ENCODE measurements at regions not wholly inside any gene's neighbourhood (a gene's known extent, or its start where the extent isn't known, plus 50 kb on each side); places are given as distances from the start of the nearest gene placed in this dataset.

DNA sequence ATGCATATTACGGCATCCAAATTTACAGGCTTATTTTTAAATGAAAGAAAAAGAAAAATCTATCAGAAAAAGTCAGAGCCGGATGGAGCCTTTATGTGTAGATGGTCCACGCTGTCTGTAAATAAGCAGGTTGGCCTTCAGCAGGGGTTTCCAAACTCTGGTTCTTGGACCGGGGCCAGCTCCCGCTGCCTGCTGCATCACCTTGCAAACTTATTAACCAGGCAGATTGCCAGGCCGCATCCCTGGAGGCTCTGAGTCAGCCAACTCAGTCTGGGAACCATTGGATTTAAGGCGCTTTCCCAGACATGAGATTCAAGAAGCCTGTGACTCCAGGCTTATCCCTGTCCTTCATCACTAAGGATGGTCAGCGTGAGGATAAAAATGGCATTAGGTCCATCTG lies 212.4 kb downstream of the OPA1 start:
- TF ChIP-seq, protein P1, sequence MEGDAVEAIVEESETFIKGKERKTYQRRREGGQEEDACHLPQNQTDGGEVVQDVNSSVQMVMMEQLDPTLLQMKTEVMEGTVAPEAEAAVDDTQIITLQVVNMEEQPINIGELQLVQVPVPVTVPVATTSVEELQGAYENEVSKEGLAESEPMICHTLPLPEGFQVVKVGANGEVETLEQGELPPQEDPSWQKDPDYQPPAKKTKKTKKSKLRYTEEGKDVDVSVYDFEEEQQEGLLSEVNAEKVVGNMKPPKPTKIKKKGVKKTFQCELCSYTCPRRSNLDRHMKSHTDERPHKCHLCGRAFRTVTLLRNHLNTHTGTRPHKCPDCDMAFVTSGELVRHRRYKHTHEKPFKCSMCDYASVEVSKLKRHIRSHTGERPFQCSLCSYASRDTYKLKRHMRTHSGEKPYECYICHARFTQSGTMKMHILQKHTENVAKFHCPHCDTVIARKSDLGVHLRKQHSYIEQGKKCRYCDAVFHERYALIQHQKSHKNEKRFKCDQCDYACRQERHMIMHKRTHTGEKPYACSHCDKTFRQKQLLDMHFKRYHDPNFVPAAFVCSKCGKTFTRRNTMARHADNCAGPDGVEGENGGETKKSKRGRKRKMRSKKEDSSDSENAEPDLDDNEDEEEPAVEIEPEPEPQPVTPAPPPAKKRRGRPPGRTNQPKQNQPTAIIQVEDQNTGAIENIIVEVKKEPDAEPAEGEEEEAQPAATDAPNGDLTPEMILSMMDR (IDR thresholded peaks at IDR 0.05; ENCODE audit: low read depth, low read length) = no peak
- TF ChIP-seq POLR2A (IDR thresholded peaks at IDR 0.05; ENCODE audit: extremely low read depth, insufficient read length) = no peak
- TF ChIP-seq, protein P2, sequence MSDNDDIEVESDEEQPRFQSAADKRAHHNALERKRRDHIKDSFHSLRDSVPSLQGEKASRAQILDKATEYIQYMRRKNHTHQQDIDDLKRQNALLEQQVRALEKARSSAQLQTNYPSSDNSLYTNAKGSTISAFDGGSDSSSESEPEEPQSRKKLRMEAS (IDR thresholded peaks at IDR 0.05; ENCODE audit: low read depth, low read length) = no peak
